HCT116 (cell line): ENCODE measurements at regions not wholly inside any gene's neighbourhood (a gene's known extent, or its start where the extent isn't known, plus 50 kb on each side); places are given as distances from the start of the nearest gene placed in this dataset.
"Not testable (repeated sequence)": the region's sequence is repeated elsewhere in the genome, so short reads cannot be mapped to it uniquely, and the experiment has no call there.

Source experiments
- POLR2AphosphoS5 ChIP-seq: IDR thresholded peaks from 2 replicates; pipeline ENCODE4 v1.6.1; 2011; ENCODE audit warnings: mild to moderate bottlenecking, low read depth, low read length, moderate library complexity
- TF ChIP-seq, protein P1 (sequence below), 3 experiments: fragments of 200-600 bp in 1 of 3; sonication (generic) in 1 of 3; IDR thresholded peaks in 2 of 3; conservative IDR thresholded peaks in 1 of 3; 2 replicates each; pipeline ENCODE4 v1.5.1; 2012 to 2017; ENCODE audit warnings: low read depth in 2 of 3, low read length in 2 of 3, antibody characterized with exemption in 1 of 3, borderline replicate concordance in 1 of 3, control low read depth in 1 of 3, mild to moderate bottlenecking in 1 of 3, mixed read lengths in 1 of 3, mixed run types in 1 of 3, moderate library complexity in 1 of 3; ENCODE audit not compliant: insufficient read depth in 1 of 3

DNA sequence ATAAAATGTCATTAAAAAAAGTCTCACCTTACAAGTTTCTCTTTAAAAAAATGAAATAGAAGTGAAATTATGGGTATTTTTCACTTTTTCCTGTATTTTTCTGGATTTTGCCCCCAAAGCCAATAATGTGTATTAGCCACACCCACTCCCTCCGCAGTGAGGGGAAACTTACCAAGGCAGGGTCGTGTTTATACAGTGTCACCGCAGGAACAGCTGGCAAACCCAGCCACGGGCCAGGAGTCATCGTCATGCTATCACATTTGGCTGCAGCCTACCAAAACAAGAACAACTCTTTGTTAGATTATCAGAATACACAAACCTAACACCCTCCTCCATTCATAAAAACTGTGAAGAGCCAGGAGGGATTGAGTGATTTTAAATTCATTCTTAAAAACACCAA is 72.1 kb downstream of the CLEC18A start:
- TF ChIP-seq, protein P1, sequence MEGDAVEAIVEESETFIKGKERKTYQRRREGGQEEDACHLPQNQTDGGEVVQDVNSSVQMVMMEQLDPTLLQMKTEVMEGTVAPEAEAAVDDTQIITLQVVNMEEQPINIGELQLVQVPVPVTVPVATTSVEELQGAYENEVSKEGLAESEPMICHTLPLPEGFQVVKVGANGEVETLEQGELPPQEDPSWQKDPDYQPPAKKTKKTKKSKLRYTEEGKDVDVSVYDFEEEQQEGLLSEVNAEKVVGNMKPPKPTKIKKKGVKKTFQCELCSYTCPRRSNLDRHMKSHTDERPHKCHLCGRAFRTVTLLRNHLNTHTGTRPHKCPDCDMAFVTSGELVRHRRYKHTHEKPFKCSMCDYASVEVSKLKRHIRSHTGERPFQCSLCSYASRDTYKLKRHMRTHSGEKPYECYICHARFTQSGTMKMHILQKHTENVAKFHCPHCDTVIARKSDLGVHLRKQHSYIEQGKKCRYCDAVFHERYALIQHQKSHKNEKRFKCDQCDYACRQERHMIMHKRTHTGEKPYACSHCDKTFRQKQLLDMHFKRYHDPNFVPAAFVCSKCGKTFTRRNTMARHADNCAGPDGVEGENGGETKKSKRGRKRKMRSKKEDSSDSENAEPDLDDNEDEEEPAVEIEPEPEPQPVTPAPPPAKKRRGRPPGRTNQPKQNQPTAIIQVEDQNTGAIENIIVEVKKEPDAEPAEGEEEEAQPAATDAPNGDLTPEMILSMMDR (IDR thresholded peaks at IDR 0.05 in 2 of 3, conservative IDR thresholded peaks at IDR 0.05 in 1 of 3; ENCODE audit: borderline replicate concordance in 1 of 3, insufficient read depth in 1 of 3, low read depth in 2 of 3, low read length in 2 of 3): not testable (repeated sequence)
- TF ChIP-seq POLR2AphosphoS5: not testable (repeated sequence)
